ENCODE measurements at regions not wholly inside any gene's neighbourhood (a gene's known extent, or its start where the extent isn't known, plus 50 kb on each side); places are given as distances from the start of the nearest gene placed in this dataset.

GRCh38 chr4:17030543-17030942 is 132.1 kb upstream of the LDB2 start:
- TF ChIP-seq CTCF (IDR thresholded peaks at IDR 0.05) = no peak
- no peak for TF ChIP-seq POLR2A (IDR thresholded peaks at IDR 0.05)
